MG63 (cell line): ENCODE measurements at regions not wholly inside any gene's neighbourhood (a gene's known extent, or its start where the extent isn't known, plus 50 kb on each side); places are given as distances from the start of the nearest gene placed in this dataset.

Source experiments
- DNase-seq: peaks from one replicate; pipeline ENCODE4 v3.0.0-alpha.2; 2020
- H3K27me3 ChIP-seq: fragments of 250-450 bp; sonication (Bioruptor Pico); 2 replicates; pipeline ENCODE4 v1.5.1; 2020; ENCODE audit warnings: mild to moderate bottlenecking, moderate library complexity
- H3K36me3 ChIP-seq: fragments of 250-450 bp; sonication (Bioruptor Pico); 2 replicates; pipeline ENCODE4 v1.5.1; 2020; ENCODE audit warnings: mild to moderate bottlenecking, moderate library complexity
- H3K4me3 ChIP-seq: fragments of 250-450 bp; sonication (Bioruptor Pico); 2 replicates; pipeline ENCODE4 v1.5.1; 2020; ENCODE audit warnings: mild to moderate bottlenecking, moderate library complexity
- H3K9me3 ChIP-seq: fragments of 250-450 bp; sonication (Bioruptor Pico); 2 replicates; pipeline ENCODE4 v1.5.1; 2020; ENCODE audit warnings: mild to moderate bottlenecking, moderate library complexity

- no peak for DNase-seq
- Histone ChIP-seq H3K4me3 (no peak overlapping the region), H3K27me3 (no peaks in the 10 kb centered on the region), H3K9me3 (no peaks in the 10 kb centered on the region; the same call in 1 of the 2 replicates), H3K36me3 (no peaks in the 10 kb centered on the region)
These were observed 456.5 kb upstream of the CWC22 start for GRCh38 chr2:180463608-180464007.

- DNase-seq: no peak
- Histone ChIP-seq H3K27me3 (no peaks in the 10 kb centered on the region), H3K36me3 (no peaks in the 10 kb centered on the region), H3K9me3 (no peaks in the 10 kb centered on the region), H3K4me3 (no peak overlapping the region)
These were observed 454.7 kb upstream of the CWC22 start for GRCh38 chr2:180461761-180462160.

GRCh38 chr2:180456801-180457200, 449.7 kb upstream of the CWC22 start:
- H3K36me3 ChIP-seq: no peaks in the 10 kb centered on the region
- no peak for DNase-seq
- H3K27me3 ChIP-seq: no peaks in the 10 kb centered on the region
- H3K9me3 ChIP-seq: no peaks in the 10 kb centered on the region
- H3K4me3 ChIP-seq: no peak overlapping the region

GRCh38 chr2:180450841-180451240, 443.7 kb upstream of the CWC22 start:
- H3K27me3 ChIP-seq: no peaks in the 10 kb centered on the region
- no peak for DNase-seq
- no peaks in the 10 kb centered on the region for H3K9me3 ChIP-seq
- H3K36me3 ChIP-seq: no peaks in the 10 kb centered on the region
- H3K4me3 ChIP-seq: no peak overlapping the region

GRCh38 chr2:180449171-180449915, 442.2 kb upstream of the CWC22 start:
- no peak for DNase-seq
- H3K9me3 ChIP-seq: no peaks in the 10 kb centered on the region
- no peak overlapping the region for H3K4me3 ChIP-seq
- H3K36me3 ChIP-seq: no peaks in the 10 kb centered on the region
- H3K27me3 ChIP-seq: no peaks in the 10 kb centered on the region

- no peak for DNase-seq
- H3K27me3 ChIP-seq: no peaks in the 10 kb centered on the region
- no peaks in the 10 kb centered on the region for H3K9me3 ChIP-seq
- H3K4me3 ChIP-seq: no peak overlapping the region
- no peaks in the 10 kb centered on the region for H3K36me3 ChIP-seq
These were observed 439.4 kb upstream of the CWC22 start for GRCh38 chr2:180446492-180446891.

GRCh38 chr2:180443888-180444287, 436.8 kb upstream of the CWC22 start:
- no peaks in the 10 kb centered on the region for H3K36me3 ChIP-seq
- DNase-seq: no peak
- H3K9me3 ChIP-seq: no peaks in the 10 kb centered on the region
- H3K27me3 ChIP-seq: no peaks in the 10 kb centered on the region
- H3K4me3 ChIP-seq: no peak overlapping the region

- H3K9me3 ChIP-seq: no peaks in the 10 kb centered on the region
These were observed 436.0 kb upstream of the CWC22 start for GRCh38 chr2:180442860-180443644.

GRCh38 chr2:180419212-180419611, 412.1 kb upstream of the CWC22 start:
- H3K9me3 ChIP-seq: no peaks in the 10 kb centered on the region
- H3K4me3 ChIP-seq: no peak overlapping the region
- DNase-seq: no peak
- no peaks in the 10 kb centered on the region for H3K27me3 ChIP-seq
- H3K36me3 ChIP-seq: no peaks in the 10 kb centered on the region

More at GRCh38 chr2:180442860-180443644, 436.0 kb upstream of the CWC22 start:
- Histone ChIP-seq H3K4me3 (no peak overlapping the region), H3K27me3 (no peaks in the 10 kb centered on the region), H3K36me3 (no peaks in the 10 kb centered on the region)
- DNase-seq: no peak

- no peaks in the 10 kb centered on the region for H3K27me3 ChIP-seq
- no peaks in the 10 kb centered on the region for H3K9me3 ChIP-seq
- no peak for DNase-seq
- no peaks in the 10 kb centered on the region for H3K36me3 ChIP-seq
- H3K4me3 ChIP-seq: no peak overlapping the region
These were observed 409.5 kb upstream of the CWC22 start for GRCh38 chr2:180416627-180417026.

- Histone ChIP-seq H3K36me3 (no peaks in the 10 kb centered on the region), H3K9me3 (no peaks in the 10 kb centered on the region), H3K4me3 (no peak overlapping the region), H3K27me3 (no peaks in the 10 kb centered on the region)
- DNase-seq: no peak
These were observed 406.2 kb upstream of the CWC22 start for GRCh38 chr2:180413336-180413735.

GRCh38 chr2:180412219-180412618, 405.1 kb upstream of the CWC22 start:
- Histone ChIP-seq H3K36me3 (no peaks in the 10 kb centered on the region), H3K27me3 (no peaks in the 10 kb centered on the region), H3K9me3 (no peaks in the 10 kb centered on the region), H3K4me3 (no peak overlapping the region)
- no peak for DNase-seq

- DNase-seq: no peak
These were observed 404.6 kb upstream of the CWC22 start for GRCh38 chr2:180411661-180412060.

GRCh38 chr2:180406687-180407086, 399.6 kb upstream of the CWC22 start:
- Histone ChIP-seq H3K4me3 (no peak overlapping the region), H3K9me3 (no peaks in the 10 kb centered on the region), H3K27me3 (no peaks in the 10 kb centered on the region), H3K36me3 (no peaks in the 10 kb centered on the region)
- DNase-seq: no peak

More at GRCh38 chr2:180411661-180412060, 404.6 kb upstream of the CWC22 start:
- H3K27me3 ChIP-seq: no peaks in the 10 kb centered on the region
- H3K4me3 ChIP-seq: no peak overlapping the region
- H3K9me3 ChIP-seq: no peaks in the 10 kb centered on the region
- H3K36me3 ChIP-seq: no peaks in the 10 kb centered on the region

GRCh38 chr2:180405520-180405919, 398.4 kb upstream of the CWC22 start:
- H3K4me3 ChIP-seq: no peak overlapping the region
- H3K36me3 ChIP-seq: no peaks in the 10 kb centered on the region
- DNase-seq: no peak
- no peaks in the 10 kb centered on the region for H3K27me3 ChIP-seq
- no peaks in the 10 kb centered on the region for H3K9me3 ChIP-seq

- H3K27me3 ChIP-seq: no peaks in the 10 kb centered on the region
- H3K9me3 ChIP-seq: peaks cover 7% of the 10 kb centered on the region
- no peak overlapping the region for H3K4me3 ChIP-seq
- no peaks in the 10 kb centered on the region for H3K36me3 ChIP-seq
- no peak for DNase-seq
These were observed 387.2 kb upstream of the CWC22 start for GRCh38 chr2:180394305-180394704.

GRCh38 chr2:180385601-180386201, 378.6 kb upstream of the CWC22 start:
- H3K36me3 ChIP-seq: no peaks in the 10 kb centered on the region
- no peak overlapping the region for H3K4me3 ChIP-seq
- no peaks in the 10 kb centered on the region for H3K27me3 ChIP-seq
- H3K9me3 ChIP-seq: peaks cover 3% of the 10 kb centered on the region; the same call in 1 of the 2 replicates
- DNase-seq: peak; percentile 28
